ENCODE measurements at regions not wholly inside any gene's neighbourhood (a gene's known extent, or its start where the extent isn't known, plus 50 kb on each side); places are given as distances from the start of the nearest gene placed in this dataset.
"Not testable (repeated sequence)": the region's sequence is repeated elsewhere in the genome, so short reads cannot be mapped to it uniquely, and the experiment has no call there.

DNA sequence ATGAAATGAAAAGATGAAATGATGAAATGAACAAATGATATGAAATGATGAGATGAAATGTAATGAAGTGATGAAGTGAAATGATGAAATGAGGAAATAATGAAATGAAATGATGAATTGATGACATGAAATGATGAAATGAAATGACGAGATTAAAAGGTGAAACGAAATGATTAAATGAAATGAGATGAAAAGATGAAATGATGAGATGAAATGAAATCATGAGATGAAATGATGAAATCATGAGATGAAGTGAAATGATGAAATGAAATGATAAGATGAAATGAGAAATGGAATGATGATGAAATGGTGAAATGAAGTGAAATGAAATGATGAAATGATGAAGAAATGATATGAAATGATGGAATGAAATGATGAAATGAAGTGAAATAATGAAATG, 221.7 kb upstream of the VKORC1L1 start:
- TF ChIP-seq, protein P1, sequence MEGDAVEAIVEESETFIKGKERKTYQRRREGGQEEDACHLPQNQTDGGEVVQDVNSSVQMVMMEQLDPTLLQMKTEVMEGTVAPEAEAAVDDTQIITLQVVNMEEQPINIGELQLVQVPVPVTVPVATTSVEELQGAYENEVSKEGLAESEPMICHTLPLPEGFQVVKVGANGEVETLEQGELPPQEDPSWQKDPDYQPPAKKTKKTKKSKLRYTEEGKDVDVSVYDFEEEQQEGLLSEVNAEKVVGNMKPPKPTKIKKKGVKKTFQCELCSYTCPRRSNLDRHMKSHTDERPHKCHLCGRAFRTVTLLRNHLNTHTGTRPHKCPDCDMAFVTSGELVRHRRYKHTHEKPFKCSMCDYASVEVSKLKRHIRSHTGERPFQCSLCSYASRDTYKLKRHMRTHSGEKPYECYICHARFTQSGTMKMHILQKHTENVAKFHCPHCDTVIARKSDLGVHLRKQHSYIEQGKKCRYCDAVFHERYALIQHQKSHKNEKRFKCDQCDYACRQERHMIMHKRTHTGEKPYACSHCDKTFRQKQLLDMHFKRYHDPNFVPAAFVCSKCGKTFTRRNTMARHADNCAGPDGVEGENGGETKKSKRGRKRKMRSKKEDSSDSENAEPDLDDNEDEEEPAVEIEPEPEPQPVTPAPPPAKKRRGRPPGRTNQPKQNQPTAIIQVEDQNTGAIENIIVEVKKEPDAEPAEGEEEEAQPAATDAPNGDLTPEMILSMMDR (IDR thresholded peaks at IDR 0.05), result not testable (repeated sequence)
- not testable (repeated sequence) for TF ChIP-seq POLR2A (IDR thresholded peaks at IDR 0.05)
